ENCODE measurements at regions not wholly inside any gene's neighbourhood (a gene's known extent, or its start where the extent isn't known, plus 50 kb on each side); places are given as distances from the start of the nearest gene placed in this dataset.

DNA sequence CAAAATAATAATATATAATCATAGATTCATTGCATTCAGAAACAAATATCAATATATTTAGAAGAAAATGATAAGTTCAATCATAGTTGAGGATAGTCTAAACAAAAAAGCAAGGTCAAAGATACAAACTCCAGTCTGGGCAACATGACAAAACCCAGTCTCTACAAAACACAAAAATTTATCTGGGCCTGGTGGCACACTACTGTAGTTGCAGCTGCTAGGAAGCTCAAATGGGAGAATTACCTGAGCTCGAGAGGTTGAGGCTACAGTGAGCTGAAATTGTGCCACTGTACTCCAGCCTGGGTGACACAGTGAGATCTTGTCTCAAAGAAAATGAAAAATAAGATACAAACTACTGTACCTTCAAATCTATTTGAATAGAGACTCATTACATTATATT, 52.7 kb upstream of the ANXA10 start:
- TF ChIP-seq CTCF (IDR thresholded peaks at IDR 0.05; ENCODE audit: control insufficient read depth, insufficient read depth, low read depth, low read length, missing control alignments): no peak
- no peak for DNase-seq (ENCODE audit: low read depth)

More for the DNA sequence above, 52.7 kb upstream of the ANXA10 start:
- no peak overlapping the region for H3K4me3 ChIP-seq (ENCODE audit: control insufficient read depth, low read depth, low read length)
